ENCODE measurements at regions not wholly inside any gene's neighbourhood (a gene's known extent, or its start where the extent isn't known, plus 50 kb on each side); places are given as distances from the start of the nearest gene placed in this dataset.

GRCh38 chr15:98203872-98204660, 243.6 kb downstream of the ARRDC4 start:
- no peak for DNase-seq

DNA sequence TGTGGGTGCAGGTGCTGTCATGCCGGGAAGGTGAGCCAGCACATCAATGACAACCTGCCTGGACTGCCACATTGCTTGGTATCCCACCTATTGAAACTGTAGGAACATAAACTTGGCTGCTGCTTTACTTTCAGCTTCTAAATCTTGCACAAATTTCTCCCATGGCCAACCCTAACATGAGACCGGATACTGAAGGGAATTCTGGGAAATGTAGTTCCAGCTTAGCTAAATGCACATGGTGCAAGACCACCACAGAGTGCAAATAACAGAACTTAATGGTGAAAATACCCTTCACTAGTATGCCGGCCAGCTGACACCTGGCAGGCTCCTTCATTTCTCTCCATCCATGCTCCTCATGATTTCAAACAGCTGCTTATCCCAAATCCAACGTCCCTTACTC, 247.4 kb downstream of the ARRDC4 start:
- no peak for DNase-seq

DNA sequence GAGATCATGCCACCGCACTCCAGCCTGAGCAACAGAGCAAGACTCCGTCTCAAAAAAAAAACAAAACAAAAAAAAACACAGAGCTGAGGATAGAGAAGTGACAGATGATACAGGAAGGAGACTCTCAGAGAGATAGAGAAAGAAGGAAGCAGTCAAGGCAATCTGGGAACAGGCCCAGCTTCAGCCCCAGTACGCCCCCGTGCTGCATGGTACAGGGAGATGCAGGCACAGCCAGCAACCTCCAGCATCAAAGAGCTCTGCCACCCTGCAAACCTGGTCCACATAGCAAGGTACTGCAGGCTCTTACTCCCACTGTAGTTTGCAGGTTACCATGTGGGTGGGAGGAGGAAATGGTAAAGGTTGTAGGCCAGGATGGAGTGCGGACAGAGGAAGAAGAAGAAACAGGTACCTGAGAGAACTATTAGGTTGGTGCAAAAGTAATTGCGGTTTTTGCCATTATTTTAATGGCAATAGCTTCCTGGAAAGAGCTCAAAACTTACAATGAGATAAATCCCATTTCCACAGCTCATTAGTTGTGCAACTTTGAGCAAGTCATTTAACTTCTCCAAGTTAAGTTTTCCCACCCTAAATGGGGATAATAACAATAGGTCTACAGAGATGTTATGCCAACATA, 253.0 kb downstream of the ARRDC4 start:
- no peak for DNase-seq

DNA sequence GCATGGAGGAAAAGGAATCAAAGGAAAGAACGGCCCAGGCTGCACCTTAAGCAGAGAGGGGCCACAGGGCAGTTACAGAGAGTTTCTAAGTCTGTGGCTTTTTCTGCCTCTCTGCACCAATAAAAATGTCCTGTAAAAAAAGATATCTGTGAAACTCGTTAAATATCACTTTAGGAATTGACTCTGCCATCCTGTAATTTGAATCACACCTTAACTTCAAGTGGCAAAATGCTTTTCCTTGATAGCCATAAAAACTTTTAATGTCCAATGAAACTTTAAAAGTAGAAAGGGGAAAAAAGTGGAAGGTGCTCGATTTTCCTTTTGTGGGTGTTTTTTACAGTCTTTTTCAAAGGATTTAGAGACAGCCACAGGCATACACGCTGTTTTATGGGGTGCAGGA, 255.7 kb downstream of the ARRDC4 start:
- no peak for DNase-seq

GRCh38 chr15:98217356-98217755, 256.9 kb downstream of the ARRDC4 start:
- DNase-seq = no peak

DNA sequence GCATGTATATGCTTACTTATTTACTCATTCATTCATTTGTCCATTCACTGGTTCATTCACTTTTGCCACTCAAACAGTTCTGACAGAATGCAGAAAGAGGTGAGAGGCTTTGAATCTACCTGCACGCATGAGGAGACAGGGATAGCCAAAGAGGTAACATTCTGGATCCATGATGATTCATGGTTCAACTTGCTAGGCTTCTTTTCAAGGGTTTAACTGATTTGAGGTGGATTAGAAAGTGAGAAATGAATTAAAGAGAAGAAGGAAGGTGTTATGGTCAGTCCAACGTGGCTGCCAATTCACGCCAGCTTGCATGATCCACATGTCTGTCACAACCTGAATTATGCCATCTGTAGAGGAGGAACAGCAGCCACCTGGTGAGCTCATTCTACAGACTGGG, 260.6 kb downstream of the ARRDC4 start:
- DNase-seq = no peak

DNA sequence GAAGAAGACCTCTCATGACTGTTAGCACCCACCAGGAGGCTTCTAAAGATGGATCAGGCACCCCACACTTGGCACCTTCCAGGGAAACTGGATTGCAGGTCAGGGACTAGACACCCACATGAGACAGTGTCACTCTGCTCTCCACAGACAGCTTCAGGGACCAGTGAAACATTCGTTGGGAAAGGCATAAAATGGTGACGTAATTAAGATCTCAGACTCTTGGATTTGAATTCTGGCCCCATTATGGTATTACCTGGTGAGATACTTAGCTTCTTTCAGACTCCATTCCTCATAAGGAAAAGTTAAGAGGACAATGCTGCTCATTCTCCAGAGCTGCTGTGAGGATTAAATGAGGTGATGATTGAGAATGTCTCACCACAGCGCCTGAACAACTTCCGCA, 261.1 kb downstream of the ARRDC4 start:
- no peak for DNase-seq

DNA sequence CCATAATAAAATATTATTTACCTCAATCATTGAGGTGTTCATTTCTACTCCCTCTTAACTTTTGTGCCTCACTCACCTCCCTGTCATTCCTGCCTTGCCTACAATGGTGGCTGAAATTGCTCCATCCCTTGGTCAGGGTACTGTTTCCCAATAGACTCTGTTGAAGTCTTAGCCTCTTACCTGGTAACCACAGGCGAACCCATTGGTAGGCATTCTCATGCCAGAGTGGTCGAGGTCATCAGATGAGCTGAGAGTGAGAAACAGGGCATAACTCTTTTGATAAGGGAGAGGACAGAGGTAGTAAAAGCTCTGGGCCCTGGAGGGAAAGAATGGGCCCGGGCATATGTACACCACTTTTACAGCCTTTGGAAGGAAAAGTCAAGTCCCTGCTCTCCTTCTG, 265.6 kb downstream of the ARRDC4 start:
- DNase-seq = no peak

DNA sequence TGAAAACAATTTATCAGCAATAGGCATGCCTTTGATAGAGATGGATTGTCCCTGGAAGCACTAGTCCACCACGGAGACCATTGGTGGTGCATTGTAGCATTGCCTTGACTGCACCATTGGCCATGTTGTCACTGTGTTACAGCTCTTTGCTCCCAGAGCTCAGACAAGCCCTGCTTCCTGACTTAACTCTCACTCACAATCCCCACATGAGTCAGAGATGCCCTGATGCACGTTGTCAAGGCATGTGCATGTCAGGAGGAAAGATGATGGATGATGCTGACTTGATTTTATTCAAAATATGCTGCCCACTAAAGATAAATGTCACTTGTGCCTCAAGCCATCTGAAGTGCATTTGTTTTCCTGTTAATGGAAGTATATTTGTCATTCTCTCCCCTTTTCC, 266.1 kb downstream of the ARRDC4 start:
- no peak for DNase-seq

DNA sequence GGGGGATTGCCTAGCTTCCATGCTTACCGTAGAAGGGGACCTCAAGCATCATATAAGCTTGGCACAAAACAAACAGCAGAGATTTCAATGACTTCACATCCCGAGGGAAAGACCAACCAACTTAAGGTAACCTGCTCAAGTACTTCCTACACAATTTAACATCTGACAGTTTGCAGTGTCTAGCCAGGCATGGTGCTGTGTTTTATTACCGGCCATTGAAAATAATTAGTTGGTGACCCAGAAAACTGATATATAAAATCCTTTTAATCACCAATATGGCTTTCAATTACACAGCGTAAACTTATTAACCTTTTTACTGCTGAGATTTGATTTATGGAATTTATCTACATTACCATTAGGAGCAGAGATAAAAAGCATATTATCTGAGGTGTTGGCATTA, 268.3 kb downstream of the ARRDC4 start:
- no peak for DNase-seq

DNA sequence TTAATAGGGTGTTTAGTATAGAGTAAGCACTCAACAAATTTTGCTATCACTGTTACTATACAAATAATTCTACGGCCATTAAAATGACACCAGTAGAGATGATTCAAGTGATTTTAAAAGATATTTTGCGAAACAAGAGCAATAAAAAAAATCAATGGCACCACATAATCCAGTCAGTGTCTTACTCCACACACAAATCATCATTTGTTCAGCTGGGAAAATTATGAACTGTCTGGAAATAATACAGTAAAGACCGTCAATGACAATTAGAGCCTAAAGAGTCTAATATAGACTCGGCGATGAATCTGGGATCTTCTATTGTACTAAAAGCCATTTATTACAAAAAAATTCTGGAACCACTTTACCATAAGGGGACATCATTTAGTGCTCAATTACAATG, 270.5 kb downstream of the ARRDC4 start:
- DNase-seq = no peak

- DNase-seq = no peak
These were observed 271.4 kb downstream of the ARRDC4 start for GRCh38 chr15:98231696-98232440.

- DNase-seq = no peak
These were observed 272.3 kb downstream of the ARRDC4 start for GRCh38 chr15:98232761-98233160.

GRCh38 chr15:98233873-98234272, 273.4 kb downstream of the ARRDC4 start:
- no peak for DNase-seq

DNA sequence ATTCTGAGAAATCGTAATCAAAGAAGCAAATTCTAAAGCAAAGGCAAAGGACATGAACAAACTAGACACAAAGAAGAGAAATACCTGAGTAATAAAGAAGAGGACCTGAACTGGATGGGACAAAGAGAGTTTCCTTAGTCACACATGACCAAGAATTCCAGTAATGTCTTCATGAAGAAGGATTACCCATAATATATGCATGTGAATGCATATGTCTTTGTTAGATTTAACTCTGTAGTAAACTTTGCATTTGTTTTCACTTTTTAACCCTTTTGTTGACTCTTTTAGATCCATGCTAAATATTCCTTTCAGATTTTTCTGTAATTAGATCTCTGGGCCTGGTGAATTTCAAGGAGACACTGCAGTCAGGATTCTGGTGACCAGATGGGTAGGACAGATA, 279.8 kb downstream of the ARRDC4 start:
- DNase-seq = no peak

- DNase-seq = no peak
These were observed 280.6 kb downstream of the ARRDC4 start for GRCh38 chr15:98241032-98241554.

GRCh38 chr15:98257290-98257689, 296.8 kb downstream of the ARRDC4 start:
- DNase-seq = no peak

DNA sequence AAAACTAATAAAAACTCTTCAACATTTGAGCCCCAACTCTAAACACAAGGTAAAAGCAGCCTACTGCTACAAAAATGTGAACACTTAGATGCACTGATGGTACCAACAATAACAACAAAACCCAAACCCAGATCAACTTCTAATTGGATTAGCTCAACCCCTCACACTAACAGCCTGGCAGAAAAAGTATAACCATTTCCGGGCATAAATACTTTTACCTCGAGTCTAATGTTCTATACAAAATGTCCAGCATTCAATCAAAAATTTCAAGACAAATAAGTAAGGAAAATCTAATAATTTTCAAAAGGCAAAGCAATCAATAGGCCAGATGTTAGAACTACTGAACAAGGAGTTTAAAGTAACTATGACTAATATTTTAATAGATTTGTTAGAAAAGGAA, 303.3 kb downstream of the ARRDC4 start:
- DNase-seq = no peak

DNA sequence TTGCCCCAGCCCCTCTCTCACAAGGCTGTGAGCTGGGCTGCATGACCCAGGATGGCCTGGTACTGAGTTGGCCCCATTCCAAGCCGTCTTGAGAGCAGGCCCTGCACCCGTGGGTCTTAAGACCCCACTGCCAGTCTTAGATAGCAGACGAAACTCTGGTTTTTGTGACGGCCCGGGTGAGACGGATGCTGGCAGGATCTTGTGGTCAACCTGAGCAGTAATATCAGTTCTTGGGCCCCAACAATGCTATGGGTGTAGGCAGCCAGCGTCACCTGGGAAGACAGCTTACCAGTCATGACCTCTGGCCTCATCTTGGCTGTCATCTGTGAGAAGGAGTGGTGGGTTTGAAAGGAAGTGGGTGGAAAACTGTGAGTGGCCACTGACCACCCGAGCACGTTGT, 305.8 kb downstream of the ARRDC4 start:
- no peak for DNase-seq

DNA sequence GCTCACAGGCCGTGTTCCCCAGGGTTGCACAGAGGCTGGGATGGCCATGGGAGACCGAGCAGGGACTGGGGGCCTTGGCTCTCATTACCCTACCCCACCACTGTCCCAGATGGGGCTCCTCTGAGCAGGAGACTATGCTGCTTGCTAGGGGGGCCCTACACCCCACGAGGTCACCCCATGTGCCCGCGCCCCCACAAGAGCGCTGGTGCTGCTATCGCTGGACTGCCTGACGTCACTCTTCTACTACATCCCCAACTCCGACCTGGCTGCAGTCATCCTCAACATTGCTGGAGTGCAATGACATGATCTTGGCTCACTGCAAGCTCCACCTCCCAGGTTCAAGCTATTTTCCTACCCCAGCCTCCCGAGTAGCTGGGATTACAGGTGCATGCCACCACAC, 307.7 kb downstream of the ARRDC4 start:
- DNase-seq = no peak

DNA sequence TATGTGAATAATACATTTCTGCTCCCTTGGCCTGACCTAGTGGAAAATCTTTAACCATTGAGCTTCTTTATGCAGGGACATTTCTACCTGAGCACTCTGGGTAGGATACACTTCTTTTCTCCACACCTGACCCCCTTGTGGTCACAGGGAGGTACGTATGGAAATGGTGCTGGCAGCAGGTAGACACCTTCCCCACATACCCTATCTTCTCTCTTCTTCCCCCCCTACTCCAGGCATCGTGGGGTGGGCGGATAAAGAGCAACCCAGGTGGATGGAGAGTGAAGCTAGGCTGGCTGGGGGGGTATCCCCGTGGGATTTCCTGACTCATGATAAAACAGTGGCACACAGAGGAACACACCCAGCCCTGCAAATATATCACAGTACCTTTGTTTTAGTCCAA, 312.1 kb downstream of the ARRDC4 start:
- DNase-seq = no peak

DNA sequence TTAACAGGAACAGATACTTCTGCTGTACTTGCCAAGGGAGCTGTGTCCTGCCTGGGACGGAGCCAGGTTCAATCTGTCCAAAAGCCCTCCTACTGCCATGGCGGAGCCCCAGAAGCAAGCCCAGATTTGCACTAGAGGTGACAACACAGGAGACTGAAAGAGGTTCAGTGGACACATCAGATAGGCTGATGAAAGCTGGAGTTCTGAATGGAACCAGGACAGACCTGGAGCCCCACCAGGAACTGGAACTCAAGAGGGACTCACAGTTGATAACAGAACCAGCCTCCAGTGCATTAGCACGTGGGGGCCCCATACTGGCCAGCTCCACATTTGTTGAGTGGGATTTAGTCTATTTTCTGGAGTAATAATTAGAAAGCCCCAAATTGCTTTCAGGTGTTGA, 315.5 kb downstream of the ARRDC4 start:
- DNase-seq = no peak

- DNase-seq = no peak
These were observed 317.1 kb downstream of the ARRDC4 start for GRCh38 chr15:98277602-98278001.
